ENCODE measurements at regions not wholly inside any gene's neighbourhood (a gene's known extent, or its start where the extent isn't known, plus 50 kb on each side); places are given as distances from the start of the nearest gene placed in this dataset.
A peak's percentile ranks its signal among the peaks of the same experiment; 100 is the strongest.

DNA sequence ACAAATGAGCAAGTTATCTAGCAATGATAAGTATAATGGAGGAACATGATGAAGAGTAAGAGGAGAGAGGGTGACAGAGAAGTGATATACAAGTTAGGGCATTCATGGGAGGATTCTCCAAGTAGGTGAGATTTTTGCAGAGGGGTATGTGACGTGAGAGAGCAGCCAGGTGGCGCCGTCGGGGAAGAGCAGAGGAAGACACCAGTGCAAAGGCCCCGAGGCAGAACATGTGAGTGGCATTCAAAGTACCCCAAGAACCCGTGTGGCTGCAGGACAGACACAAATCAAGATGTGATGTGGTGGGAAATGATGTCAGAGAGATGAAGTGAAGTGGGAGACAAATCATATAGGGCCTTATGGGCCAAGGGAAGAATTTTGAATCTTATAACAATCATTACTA is 81.8 kb upstream of the GRM7 start:
- no peak for DNase-seq (ENCODE audit: low read depth)

- no peak for DNase-seq (ENCODE audit: low read depth)
Observed at GRCh38 chr3:6781092-6781491, 79.8 kb upstream of the GRM7 start.

GRCh38 chr3:6785726-6786125 is 75.2 kb upstream of the GRM7 start:
- DNase-seq (ENCODE audit: low read depth): peak; percentile 11

DNA sequence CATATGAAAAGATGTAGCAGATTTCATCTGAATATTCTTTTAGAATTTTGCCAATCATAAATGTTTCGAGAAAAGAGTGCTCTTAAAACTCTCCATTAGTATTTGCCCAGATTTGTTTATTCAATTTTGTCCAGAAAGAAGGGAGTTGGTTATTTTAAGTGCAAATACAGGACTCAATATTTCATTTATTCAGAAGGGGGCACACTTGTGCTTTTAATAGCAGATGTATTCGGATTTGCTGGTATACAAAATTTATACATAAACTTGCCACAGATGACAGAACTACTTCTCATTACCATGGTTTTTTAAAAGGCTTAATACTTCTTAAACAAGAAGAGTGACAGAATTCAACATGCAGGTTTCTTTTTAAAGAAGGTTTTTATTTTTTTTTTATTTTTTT is 69.8 kb upstream of the GRM7 start:
- no peak for DNase-seq (ENCODE audit: low read depth)

DNA sequence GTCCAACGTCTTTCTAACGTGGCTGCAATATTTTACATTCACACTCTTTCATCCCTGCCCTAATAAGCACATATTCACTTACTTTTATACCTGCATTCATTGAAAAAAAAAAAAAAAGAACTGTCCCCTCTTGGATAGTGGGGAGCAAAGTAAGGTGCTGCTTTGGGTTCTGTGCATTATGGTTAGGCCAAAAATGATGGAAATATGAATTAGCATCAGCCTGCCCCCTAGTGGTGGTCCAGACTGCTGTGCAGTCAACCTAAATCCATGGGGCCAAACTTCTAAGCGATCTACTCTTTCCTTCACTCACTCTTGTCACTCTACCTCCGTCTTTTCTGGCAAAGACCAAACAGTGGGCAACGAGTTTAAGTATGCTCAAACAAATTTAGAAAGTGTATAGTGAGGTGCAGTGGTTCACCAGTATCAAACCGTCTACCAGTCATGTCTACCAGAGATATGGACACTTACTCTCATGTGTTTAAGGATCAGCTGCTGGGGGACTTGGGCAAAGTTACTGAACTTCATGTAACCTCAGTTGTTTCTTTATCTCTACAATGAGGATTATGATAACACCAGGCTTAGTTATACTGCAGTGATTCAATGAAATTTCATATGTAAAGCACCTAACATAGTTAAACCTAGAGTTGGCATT is 61.5 kb upstream of the GRM7 start:
- DNase-seq (ENCODE audit: low read depth): no peak

DNA sequence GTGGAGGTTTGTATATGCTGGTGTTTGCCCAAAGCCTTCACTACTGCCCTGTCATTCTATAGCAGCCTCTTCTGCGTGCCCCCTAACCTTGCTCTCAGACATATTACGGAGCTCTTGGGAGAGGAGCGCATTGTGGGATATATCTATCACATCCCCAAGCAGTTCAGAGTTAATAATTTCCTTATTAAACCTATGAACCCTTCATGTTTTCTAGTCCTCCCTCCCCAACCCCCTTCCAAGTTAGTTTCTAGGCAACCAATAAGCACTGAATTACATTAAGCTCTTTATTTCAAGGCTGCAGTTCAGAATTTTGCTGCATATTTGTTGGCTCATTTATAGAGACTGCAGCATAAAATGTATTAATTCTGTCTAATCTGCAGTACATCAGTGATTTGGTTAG is 57.3 kb upstream of the GRM7 start:
- DNase-seq (ENCODE audit: low read depth): no peak

DNA sequence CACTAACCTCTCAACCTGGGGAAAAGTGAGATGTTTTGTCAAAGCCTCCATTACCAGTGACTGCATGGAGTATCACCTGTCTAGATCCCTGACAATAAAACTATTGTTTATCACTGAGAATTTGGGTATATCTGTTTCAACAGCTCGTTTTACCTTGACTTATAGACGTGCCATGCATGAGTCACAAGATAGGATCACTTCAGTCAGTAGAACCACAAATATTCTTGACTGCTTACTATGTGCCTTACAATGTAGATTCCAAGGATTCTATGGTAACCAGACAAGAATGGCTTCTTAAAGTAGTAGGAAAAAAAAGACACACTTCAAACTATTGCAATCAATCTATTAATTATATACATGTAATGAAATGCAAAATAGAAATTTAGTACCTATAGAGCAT is 55.7 kb upstream of the GRM7 start:
- peak; percentile 42 for DNase-seq (ENCODE audit: low read depth)

DNA sequence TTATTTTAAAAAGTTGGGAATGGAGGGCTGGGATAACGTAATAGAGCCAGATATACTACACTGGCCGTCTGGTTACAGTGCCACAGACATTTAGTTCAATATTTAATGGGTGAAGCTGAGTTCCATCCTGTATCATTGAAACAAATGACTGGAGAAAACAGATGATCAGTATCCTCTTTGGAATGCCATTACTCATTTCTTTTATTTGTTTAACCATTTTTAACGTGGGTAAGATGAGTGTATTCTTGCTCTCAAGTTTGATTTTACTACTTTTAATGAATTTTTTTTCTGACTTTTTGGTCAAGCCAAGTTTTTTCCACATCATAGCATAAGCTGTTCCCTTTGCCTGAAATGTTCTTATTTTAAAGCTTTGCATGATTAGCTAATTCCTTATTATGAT is 53.9 kb upstream of the GRM7 start:
- DNase-seq (ENCODE audit: low read depth): no peak

- peak; percentile 17 for DNase-seq (ENCODE audit: low read depth)
Observed at GRCh38 chr3:6807967-6808588, 52.8 kb upstream of the GRM7 start.

DNA sequence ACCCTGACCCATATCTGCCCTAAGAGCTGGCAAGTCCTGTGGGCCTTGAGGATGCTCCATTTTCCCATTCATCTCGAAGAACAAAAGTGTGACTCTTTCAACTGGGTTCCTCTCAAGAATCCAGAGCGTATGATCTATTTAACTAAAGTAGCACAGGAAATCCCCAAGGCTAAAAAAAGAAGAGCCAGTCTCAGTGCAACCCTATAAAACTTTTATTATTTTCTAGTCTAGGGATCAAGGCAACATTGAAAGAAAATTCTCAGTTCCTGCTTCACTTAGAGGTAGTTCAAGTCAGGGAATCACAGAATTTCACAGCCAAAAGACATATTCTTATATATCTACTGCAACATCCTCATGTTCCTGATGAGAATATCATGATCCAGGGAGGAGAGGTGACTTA is 51.6 kb upstream of the GRM7 start:
- no peak for DNase-seq (ENCODE audit: low read depth)

All from non-pigmented ciliary epithelial cell (primary cell).